ENCODE measurements at regions not wholly inside any gene's neighbourhood (a gene's known extent, or its start where the extent isn't known, plus 50 kb on each side); places are given as distances from the start of the nearest gene placed in this dataset.

GRCh38 chr5:154601014-154601413, 123.0 kb upstream of the HAND1 start:
- POLR2A ChIA-PET: no interaction called here
- no peaks in the 10 kb centered on the region for H3K36me3 ChIP-seq (ENCODE audit: control insufficient read depth in 2 of 2, extremely low read depth in 1 of 2, insufficient read depth in 2 of 2, low read length in 2 of 2)
- no peaks in the 10 kb centered on the region for H3K79me2 ChIP-seq (ENCODE audit: control insufficient read depth, insufficient read depth, low read length)
- no peaks in the 10 kb centered on the region for H3K9me1 ChIP-seq (replicated peaks; ENCODE audit: control insufficient read depth, extremely low read depth, insufficient read depth, low read length)
- no peaks in the 10 kb centered on the region for H3K4me1 ChIP-seq (ENCODE audit: control insufficient read depth, extremely low read depth, insufficient read depth, low read length)
- TF ChIP-seq EZH2 (IDR thresholded peaks at IDR 0.05; ENCODE audit: borderline replicate concordance, low read depth, low read length, severe bottlenecking): no peak
- TF ChIP-seq GATA2 (IDR thresholded peaks at IDR 0.05; ENCODE audit: insufficient read depth, insufficient read length, low read depth, low read length): no peak
- no peak for TF ChIP-seq MYC (IDR thresholded peaks at IDR 0.05; ENCODE audit: low read depth, low read length)
- TF ChIP-seq POLR2AphosphoS5 (IDR thresholded peaks at IDR 0.05; ENCODE audit: insufficient read depth, low read depth, low read length): no peak
- no peak for TF ChIP-seq JUN (IDR thresholded peaks at IDR 0.05; ENCODE audit: borderline replicate concordance, insufficient read depth, insufficient read length, low read depth)
- TF ChIP-seq POLR2A (IDR thresholded peaks at IDR 0.05; ENCODE audit: low read depth, low read length): no peak
- TF ChIP-seq CTCF (IDR thresholded peaks at IDR 0.05; ENCODE audit: extremely low read depth in 1 of 2, insufficient read depth in 1 of 2, low read depth in 1 of 2, low read length in 2 of 2): no peak
- TF ChIP-seq MAX (IDR thresholded peaks at IDR 0.05; ENCODE audit: insufficient read depth, insufficient read length): no peak
- TF ChIP-seq FOS (IDR thresholded peaks at IDR 0.05; ENCODE audit: borderline replicate concordance, insufficient read depth, low read length): no peak
- no peaks in the 10 kb centered on the region for H3K9me3 ChIP-seq (replicated peaks; ENCODE audit: control insufficient read depth, insufficient read depth, low read length)
- no peak for FAIRE-seq
- no peak overlapping the region for H3K27ac ChIP-seq (ENCODE audit: insufficient read depth, low read depth, low read length)
- intact Hi-C loops (cut with micrococcal nuclease) (no loop called here), dilution Hi-C loops (cut with MboI; ENCODE audit: extremely low pct_ligation_motif_present, low sequenced_read_pairs) (no loop called here)
- H4K20me1 ChIP-seq (replicated peaks; ENCODE audit: control insufficient read depth, extremely low read depth, insufficient read depth, low read length): no peaks in the 10 kb centered on the region
- no peak overlapping the region for H3K9ac ChIP-seq (replicated peaks; ENCODE audit: extremely low read depth, insufficient read depth, low read length)
- CTCF ChIA-PET: no interaction called here
- no peak overlapping the region for H2AFZ ChIP-seq (ENCODE audit: low read depth, low read length)
- H3K4me2 ChIP-seq (ENCODE audit: insufficient read depth, low read length): no peak overlapping the region
- BruUV-seq (replicated peaks): no TSS peak
- peaks cover 15 to 17% of the 10 kb centered on the region in 2 experiments for H3K27me3 ChIP-seq (ENCODE audit: control insufficient read depth in 2 of 2, insufficient read depth in 2 of 2, low read length in 2 of 2)
- no peak for DNase-seq (ENCODE audit: low read depth, low spot score)
- no peak overlapping the region for H3K4me3 ChIP-seq (replicated peaks in 1 of 3; ENCODE audit: insufficient read depth in 1 of 3, low read depth in 1 of 3, low read length in 3 of 3)

All from endothelial cell of umbilical vein (primary cell).